HG02610 (cell line): ENCODE measurements at regions not wholly inside any gene's neighbourhood (a gene's known extent, or its start where the extent isn't known, plus 50 kb on each side); places are given as distances from the start of the nearest gene placed in this dataset.
"Not testable (repeated sequence)": the region's sequence is repeated elsewhere in the genome, so short reads cannot be mapped to it uniquely, and the experiment has no call there.

ENCODE experiments used
- ATAC-seq: cut with Tn5 transposase; IDR thresholded peaks from one replicate; pipeline ENCODE4 v1.9.1; 2021; ENCODE audit warnings: mild to moderate bottlenecking, moderate library complexity; ENCODE audit not compliant: unreplicated experiment

- no peak for ATAC-seq
Measured at GRCh38 chr5:101532430-101532829, 629.3 kb upstream of the ST8SIA4 start.

GRCh38 chr5:101531026-101531425 is 627.9 kb upstream of the ST8SIA4 start:
- ATAC-seq: no peak

GRCh38 chr5:101529094-101529493 is 626.0 kb upstream of the ST8SIA4 start:
- ATAC-seq: not testable (repeated sequence)

- no peak for ATAC-seq
Measured at GRCh38 chr5:101520417-101520816, 617.3 kb upstream of the ST8SIA4 start.

GRCh38 chr5:101517795-101518194 is 614.7 kb upstream of the ST8SIA4 start:
- ATAC-seq: no peak

- ATAC-seq: no peak
Measured at GRCh38 chr5:101515721-101516120, 612.6 kb upstream of the ST8SIA4 start.

- ATAC-seq: no peak
Measured at GRCh38 chr5:101505891-101506570, 602.9 kb upstream of the ST8SIA4 start.

GRCh38 chr5:101482931-101483330 is 579.8 kb upstream of the ST8SIA4 start:
- ATAC-seq: no peak

- ATAC-seq: peak; percentile 63
Measured at GRCh38 chr5:101473483-101473882, 570.4 kb upstream of the ST8SIA4 start.

GRCh38 chr5:101461455-101461854 is 558.4 kb upstream of the ST8SIA4 start:
- no peak for ATAC-seq

- ATAC-seq: no peak
Measured at GRCh38 chr5:101458587-101458986, 555.5 kb upstream of the ST8SIA4 start.

- ATAC-seq: no peak
Measured at GRCh38 chr5:101455851-101456250, 552.8 kb upstream of the ST8SIA4 start.

- no peak for ATAC-seq
Measured at GRCh38 chr5:101455048-101455447, 552.0 kb upstream of the ST8SIA4 start.

- not testable (repeated sequence) for ATAC-seq
Measured at GRCh38 chr5:101442281-101442680, 539.2 kb upstream of the ST8SIA4 start.

- ATAC-seq: no peak
Measured at GRCh38 chr5:101440173-101440572, 537.1 kb upstream of the ST8SIA4 start.

- ATAC-seq: no peak
Measured at GRCh38 chr5:101437351-101437750, 534.3 kb upstream of the ST8SIA4 start.

GRCh38 chr5:101435768-101436167 is 532.7 kb upstream of the ST8SIA4 start:
- ATAC-seq: no peak

- ATAC-seq: no peak
Measured at GRCh38 chr5:101431201-101431600, 528.1 kb upstream of the ST8SIA4 start.

- no peak for ATAC-seq
Measured at GRCh38 chr5:101430551-101430950, 527.5 kb upstream of the ST8SIA4 start.

- no peak for ATAC-seq
Measured at GRCh38 chr5:101429241-101429640, 526.2 kb upstream of the ST8SIA4 start.

- no peak for ATAC-seq
Measured at GRCh38 chr5:101425339-101425859, 522.3 kb upstream of the ST8SIA4 start.

- no peak for ATAC-seq
Measured at GRCh38 chr5:101424530-101425175, 521.6 kb upstream of the ST8SIA4 start.
